Activated T-helper 2 cell treated with anti-CD3 and anti-CD28 coated beads, Interferon-gamma antibody, Interleukin-2, Interleukin-4, amounts not matched to agents 10 μg/mL and 5 μg/mL and 100 μg/mL, durations not matched to agents 14 hours and 24 hours and 36 hours (primary cell): ENCODE measurements at regions not wholly inside any gene's neighbourhood (a gene's known extent, or its start where the extent isn't known, plus 50 kb on each side); places are given as distances from the start of the nearest gene placed in this dataset.

Experiments used
- DNase-seq: peaks from one replicate; pipeline ENCODE4 v3.0.0; 2021; ENCODE audit warnings: low spot score
- H3K27ac Mint-ChIP-seq: one replicate; pipeline ENCODE4 v1.8.0; 2021; ENCODE audit warnings: mixed read lengths
- H3K27me3 Mint-ChIP-seq: one replicate; pipeline ENCODE4 v1.8.0; 2021; ENCODE audit warnings: low read depth, mixed read lengths
- H3K36me3 Mint-ChIP-seq: one replicate; pipeline ENCODE4 v1.8.0; 2021; ENCODE audit warnings: low read depth, mixed read lengths
- H3K4me1 Mint-ChIP-seq: one replicate; pipeline ENCODE4 v1.8.0; 2021; ENCODE audit warnings: low read depth, mixed read lengths
- H3K4me3 Mint-ChIP-seq: one replicate; pipeline ENCODE4 v1.8.0; 2021; ENCODE audit warnings: low read depth, mild to moderate bottlenecking, moderate library complexity, mixed read lengths
- H3K9me3 Mint-ChIP-seq: one replicate; pipeline ENCODE4 v1.8.0; 2021; ENCODE audit warnings: mixed read lengths
- intact Hi-C: fragments of 100-400 bp; cut with micrococcal nuclease; formaldehyde crosslinking; loops from one replicate; pipeline ENCODE4 v1.15.1; 2023

DNA sequence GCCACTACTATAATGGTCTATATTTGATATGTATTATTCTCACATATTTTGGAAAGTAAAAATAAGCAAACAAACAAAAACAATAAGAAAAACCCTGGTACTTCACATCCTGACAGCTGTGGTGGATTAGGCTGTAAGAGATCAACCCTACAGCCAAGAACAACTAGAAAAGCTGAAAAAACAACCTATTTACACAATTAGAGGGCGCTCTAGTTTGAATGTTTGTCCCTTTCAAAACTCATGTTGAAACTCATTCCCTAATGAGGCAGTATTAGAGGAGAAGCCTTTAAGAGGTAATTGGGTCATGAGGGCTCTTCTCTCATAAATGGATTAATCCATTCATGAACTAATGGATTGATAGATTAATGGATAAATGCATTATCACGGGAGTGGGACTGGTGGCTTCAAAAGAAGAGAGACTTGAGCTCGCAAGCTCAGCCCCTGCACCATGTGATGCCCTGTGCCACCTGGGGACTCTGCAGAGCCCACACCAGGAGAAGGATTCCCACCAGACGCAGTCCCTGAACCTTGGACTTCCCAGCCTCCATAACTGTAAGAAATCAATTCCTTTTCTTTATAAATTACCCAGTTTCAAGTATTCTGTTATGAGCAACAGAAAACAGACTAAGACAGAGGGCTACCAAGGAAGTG is 733.9 kb upstream of the ARGLU1 start:
- Mint-ChIP-seq H3K27ac (no peak overlapping the region), H3K4me3 (no peak overlapping the region), H3K27me3 (no peaks in the 10 kb centered on the region), H3K36me3 (no peaks in the 10 kb centered on the region), H3K4me1 (no peaks in the 10 kb centered on the region), H3K9me3 (peaks cover 5% of the 10 kb centered on the region)
- DNase-seq: no peak
- intact Hi-C loops: no loop called here

DNA sequence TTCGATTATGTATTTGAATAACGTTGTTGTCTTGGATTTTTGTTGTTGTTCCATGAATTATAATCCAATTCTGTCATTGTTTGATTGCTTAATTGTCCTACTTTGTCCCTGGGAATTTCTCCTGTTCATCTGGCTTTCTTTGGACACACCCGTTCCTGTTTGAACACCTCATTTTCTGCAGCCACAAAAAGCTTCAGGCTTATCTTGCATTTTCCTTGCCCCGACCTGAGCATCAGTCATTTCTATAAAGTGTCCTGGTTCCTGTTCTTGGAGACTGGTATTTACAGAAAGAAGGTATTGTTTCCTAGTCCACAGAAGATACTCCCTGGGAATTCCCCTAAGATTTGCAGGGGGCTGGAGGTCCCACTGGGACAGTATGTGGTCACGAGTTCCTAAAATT is 731.8 kb upstream of the ARGLU1 start:
- DNase-seq: no peak
- Mint-ChIP-seq H3K27me3 (no peaks in the 10 kb centered on the region), H3K9me3 (peaks cover 5% of the 10 kb centered on the region), H3K4me1 (no peaks in the 10 kb centered on the region), H3K27ac (no peak overlapping the region), H3K4me3 (no peak overlapping the region), H3K36me3 (no peaks in the 10 kb centered on the region)
- intact Hi-C loops: no loop called here

DNA sequence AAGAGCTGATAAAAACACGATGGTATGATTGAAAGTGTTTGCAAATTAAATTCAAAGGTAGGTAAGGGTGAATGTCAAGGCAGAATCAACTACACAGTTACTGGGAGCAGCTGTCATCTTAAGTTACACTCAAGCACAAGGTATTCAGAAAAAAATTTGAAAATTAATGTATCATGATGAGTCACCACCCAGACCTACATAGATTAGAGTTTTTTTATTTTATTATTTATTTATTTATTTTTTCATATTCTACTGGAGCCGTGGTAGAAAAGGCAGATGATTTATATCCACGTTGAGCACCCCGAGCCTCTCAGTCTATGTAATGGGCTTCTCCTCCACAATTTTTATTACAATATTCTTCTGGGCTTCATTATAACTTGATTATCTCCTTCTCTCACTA is 728.9 kb upstream of the ARGLU1 start:
- Mint-ChIP-seq H3K27me3 (no peaks in the 10 kb centered on the region), H3K27ac (no peak overlapping the region), H3K9me3 (peaks cover 5% of the 10 kb centered on the region), H3K36me3 (no peaks in the 10 kb centered on the region), H3K4me1 (no peaks in the 10 kb centered on the region), H3K4me3 (no peak overlapping the region)
- intact Hi-C loops: no loop called here
- no peak for DNase-seq

DNA sequence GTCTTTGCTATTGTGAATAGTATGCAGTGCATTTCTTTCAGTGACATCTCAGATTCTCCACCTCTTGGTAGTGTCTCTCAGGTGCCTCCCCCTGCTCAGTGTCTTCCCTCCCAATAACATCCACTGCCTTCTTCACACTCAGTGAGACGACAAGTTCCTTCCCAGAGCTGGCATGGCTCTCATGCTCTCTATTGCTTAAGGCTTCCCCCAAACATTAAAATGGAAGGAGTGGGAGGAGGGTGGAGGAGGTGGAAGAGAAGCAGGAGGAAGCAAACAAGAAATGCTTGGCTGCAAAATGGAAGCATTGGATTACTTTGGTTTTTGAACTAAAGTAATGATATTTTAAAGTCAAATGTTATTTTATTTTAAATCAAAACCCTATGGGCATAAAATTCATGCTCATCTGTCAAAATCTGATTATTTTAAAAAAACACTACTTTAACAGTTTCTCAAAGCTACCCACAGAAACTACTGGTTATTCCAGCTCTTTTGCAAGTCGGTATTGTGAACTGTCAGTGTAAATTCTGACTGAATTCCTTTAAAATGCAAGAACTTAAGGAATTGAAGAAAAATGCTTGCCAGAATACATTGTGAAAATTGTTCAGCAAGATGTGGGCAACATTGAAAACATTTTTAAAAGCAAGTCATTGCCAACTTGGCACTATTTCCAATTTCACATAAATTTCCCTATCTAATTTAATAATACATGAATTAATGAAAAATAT is 727.6 kb upstream of the ARGLU1 start:
- H3K36me3 Mint-ChIP-seq: no peaks in the 10 kb centered on the region
- no peaks in the 10 kb centered on the region for H3K4me1 Mint-ChIP-seq
- intact Hi-C loops: no loop called here
- DNase-seq: no peak
- no peak overlapping the region for H3K27ac Mint-ChIP-seq
- H3K4me3 Mint-ChIP-seq: no peak overlapping the region
- H3K27me3 Mint-ChIP-seq: no peaks in the 10 kb centered on the region
- peaks cover 5% of the 10 kb centered on the region for H3K9me3 Mint-ChIP-seq

DNA sequence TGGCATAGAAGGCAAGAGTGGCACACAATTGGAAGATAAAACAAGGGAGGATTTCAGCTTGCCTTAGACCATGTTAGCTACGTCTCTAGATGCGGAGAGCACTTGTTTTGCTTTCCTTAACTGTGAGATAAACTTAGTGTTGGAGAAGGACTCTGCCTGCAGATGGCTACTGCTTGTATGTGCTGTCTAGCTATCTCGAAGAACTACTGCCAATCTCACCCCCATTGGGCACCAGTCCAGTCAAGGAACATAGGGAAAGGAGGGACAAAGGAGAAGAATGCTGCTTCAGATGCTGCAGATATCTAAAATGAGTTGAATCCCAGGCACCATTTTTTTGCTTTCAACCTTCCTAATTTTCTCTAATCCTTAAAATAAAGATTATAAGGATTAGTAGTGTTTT is 726.0 kb upstream of the ARGLU1 start:
- H3K4me1 Mint-ChIP-seq: no peaks in the 10 kb centered on the region
- DNase-seq: no peak
- no peaks in the 10 kb centered on the region for H3K27me3 Mint-ChIP-seq
- peaks cover 7% of the 10 kb centered on the region for H3K9me3 Mint-ChIP-seq
- no peak overlapping the region for H3K4me3 Mint-ChIP-seq
- H3K27ac Mint-ChIP-seq: no peak overlapping the region
- intact Hi-C loops: no loop called here
- no peaks in the 10 kb centered on the region for H3K36me3 Mint-ChIP-seq

DNA sequence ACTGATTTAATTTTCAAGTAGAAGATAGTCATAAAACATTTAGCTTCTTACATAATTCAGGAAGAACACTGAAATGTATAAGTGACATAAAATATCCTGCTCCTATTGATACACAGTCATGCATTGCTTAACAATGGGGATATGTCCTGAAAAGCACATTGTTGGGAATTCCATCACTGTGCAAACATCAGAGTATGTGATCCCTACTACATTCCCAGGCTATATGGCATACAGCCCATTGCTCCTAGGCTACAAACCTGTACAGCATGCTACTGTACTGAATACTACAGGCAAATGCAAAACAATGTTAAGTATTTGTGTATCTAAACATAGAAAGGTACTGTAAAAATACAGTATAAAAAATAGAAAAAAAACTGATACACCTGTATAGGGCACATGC is 723.9 kb upstream of the ARGLU1 start:
- H3K4me3 Mint-ChIP-seq: no peak overlapping the region
- intact Hi-C loops: no loop called here
- H3K9me3 Mint-ChIP-seq: peaks cover 5% of the 10 kb centered on the region
- H3K27ac Mint-ChIP-seq: no peak overlapping the region
- no peaks in the 10 kb centered on the region for H3K27me3 Mint-ChIP-seq
- no peaks in the 10 kb centered on the region for H3K4me1 Mint-ChIP-seq
- no peaks in the 10 kb centered on the region for H3K36me3 Mint-ChIP-seq
- no peak for DNase-seq

DNA sequence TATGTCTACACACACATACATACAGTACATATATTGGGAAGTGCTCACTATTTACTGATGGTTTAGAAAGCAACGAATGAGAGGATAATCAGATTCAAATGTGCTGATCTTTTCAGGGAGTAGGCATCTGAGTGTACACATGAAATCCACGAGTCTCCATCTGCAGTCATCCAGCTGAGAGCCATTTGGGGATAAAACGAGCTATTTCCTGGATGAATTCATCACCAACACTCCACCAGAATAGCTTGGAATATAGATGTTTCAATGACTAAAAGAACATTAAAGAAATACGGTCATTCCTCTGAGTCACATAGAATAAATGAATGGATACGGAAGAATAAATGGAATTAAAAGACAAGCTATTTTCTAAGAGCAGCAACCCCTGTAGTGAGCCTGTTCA is 721.6 kb upstream of the ARGLU1 start:
- Mint-ChIP-seq H3K4me3 (no peak overlapping the region), H3K9me3 (peaks cover 8% of the 10 kb centered on the region), H3K36me3 (no peaks in the 10 kb centered on the region), H3K4me1 (no peaks in the 10 kb centered on the region), H3K27me3 (no peaks in the 10 kb centered on the region), H3K27ac (no peak overlapping the region)
- no peak for DNase-seq
- intact Hi-C loops: no loop called here

DNA sequence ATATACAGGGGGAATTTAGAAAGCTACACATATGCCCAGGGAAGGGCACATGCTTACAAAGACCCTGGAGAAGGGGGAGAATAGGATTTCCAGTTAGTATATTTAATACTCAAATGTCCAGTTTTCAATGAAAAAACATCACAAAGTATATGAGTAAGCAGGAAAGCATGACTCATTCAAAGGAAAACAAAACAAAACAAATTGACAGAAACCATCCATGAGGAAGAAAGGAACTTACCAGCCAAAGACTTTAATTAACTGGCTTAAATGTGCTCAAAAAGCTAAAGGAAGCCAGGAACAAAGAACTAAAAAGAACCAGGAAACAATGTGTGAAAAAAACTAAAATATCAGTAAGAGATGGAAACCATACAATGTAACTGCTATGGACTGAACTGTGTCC is 716.2 kb upstream of the ARGLU1 start:
- no peaks in the 10 kb centered on the region for H3K4me1 Mint-ChIP-seq
- no peak for DNase-seq
- intact Hi-C loops: no loop called here
- H3K9me3 Mint-ChIP-seq: peaks cover 32% of the 10 kb centered on the region
- H3K36me3 Mint-ChIP-seq: no peaks in the 10 kb centered on the region
- no peak overlapping the region for H3K27ac Mint-ChIP-seq
- H3K4me3 Mint-ChIP-seq: no peak overlapping the region
- H3K27me3 Mint-ChIP-seq: no peaks in the 10 kb centered on the region

DNA sequence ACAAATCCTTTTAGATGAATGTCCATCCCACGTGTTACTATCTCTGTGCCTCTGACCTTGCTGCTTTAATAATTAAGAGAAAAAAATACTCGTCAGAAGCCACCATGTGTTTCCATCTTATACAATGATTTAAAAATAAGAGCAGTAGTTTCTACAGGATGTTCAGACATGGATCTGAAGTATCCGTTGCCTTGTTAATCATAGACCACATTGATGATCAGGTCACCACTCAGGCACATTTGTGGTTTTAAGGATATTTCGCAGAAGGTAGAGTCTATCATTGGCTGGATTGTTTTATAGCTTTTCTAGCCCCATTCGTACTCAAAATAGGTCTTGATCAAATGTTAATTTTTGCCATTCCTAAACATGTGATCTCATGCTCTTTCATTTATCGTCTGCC is 710.0 kb upstream of the ARGLU1 start:
- no peaks in the 10 kb centered on the region for H3K27me3 Mint-ChIP-seq
- no peak overlapping the region for H3K4me3 Mint-ChIP-seq
- peaks cover 24% of the 10 kb centered on the region for H3K9me3 Mint-ChIP-seq
- no peaks in the 10 kb centered on the region for H3K36me3 Mint-ChIP-seq
- no peaks in the 10 kb centered on the region for H3K4me1 Mint-ChIP-seq
- H3K27ac Mint-ChIP-seq: no peak overlapping the region
- intact Hi-C loops: no loop called here
- no peak for DNase-seq

DNA sequence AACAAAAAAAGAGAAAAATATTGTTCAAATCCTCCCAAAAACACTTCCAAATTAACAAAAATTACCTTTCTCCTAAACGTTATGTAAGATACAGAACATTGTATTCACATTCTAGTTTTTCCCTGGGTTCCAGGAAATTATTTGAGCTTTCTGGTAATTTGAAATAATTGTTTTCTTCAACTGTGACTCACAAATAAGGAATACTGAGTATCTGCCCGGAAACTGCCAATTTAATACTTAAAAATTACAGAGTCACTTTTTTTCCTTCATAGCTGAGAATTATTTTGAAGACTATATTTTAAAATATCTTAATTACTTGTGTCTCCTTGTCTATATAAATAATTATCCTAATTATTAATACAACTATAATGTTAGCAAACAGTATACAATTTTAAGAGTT is 709.0 kb upstream of the ARGLU1 start:
- Mint-ChIP-seq H3K27me3 (no peaks in the 10 kb centered on the region), H3K36me3 (no peaks in the 10 kb centered on the region), H3K9me3 (peaks cover 14% of the 10 kb centered on the region), H3K4me1 (no peaks in the 10 kb centered on the region), H3K27ac (no peak overlapping the region), H3K4me3 (no peak overlapping the region)
- DNase-seq: no peak
- intact Hi-C loops: no loop called here

DNA sequence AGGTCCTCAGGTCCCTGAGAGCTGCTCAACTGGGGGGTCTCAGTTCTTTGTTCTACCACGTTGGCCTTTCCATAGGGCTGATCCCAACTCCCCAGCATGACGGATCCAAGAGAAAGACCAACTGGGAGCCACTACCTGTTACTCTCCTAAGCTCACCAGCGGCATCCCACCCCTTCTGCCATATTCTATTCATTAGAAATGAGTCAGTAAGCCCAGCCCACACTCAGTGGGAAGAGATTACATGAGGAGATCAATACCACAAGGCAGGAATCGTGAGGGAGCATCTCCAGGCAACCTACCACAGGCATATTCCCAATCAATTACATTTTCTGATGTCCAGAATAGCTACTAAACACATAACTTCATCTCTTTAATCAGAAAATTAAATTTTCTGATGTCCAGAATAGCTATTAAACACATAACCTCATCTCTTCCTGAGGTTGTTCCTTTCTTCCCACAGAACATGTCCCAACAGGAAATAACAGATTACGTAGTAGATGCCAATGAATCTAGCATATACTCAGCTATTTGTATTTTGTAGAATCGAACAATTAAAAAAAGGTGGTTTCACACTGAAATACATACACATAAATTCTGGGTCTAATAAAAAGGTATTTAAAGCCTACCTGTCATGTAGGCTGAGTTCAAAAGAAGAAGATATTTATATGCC is 708.1 kb upstream of the ARGLU1 start:
- intact Hi-C loops: no loop called here
- Mint-ChIP-seq H3K27me3 (no peaks in the 10 kb centered on the region), H3K27ac (no peak overlapping the region), H3K9me3 (peaks cover 8% of the 10 kb centered on the region), H3K4me3 (no peak overlapping the region), H3K4me1 (no peaks in the 10 kb centered on the region), H3K36me3 (no peaks in the 10 kb centered on the region)
- no peak for DNase-seq

DNA sequence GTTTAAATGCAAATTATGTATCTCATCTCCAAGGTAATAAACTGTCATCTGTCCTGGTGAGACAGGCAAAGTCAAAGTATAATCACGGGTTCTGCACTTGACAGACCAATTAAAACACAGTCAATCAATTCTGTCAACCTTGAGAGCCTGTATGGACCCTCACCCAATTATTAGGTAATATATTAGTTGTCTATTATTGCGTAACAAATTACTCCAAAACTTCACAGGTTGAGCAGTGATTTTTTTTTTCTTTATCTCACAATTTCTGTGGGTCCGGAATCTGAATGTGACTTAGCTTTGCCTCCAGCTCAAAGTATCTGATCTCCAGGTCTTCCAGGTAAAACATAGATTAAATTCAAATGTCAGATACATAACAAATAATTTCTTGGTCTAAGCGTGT is 707.4 kb upstream of the ARGLU1 start:
- H3K9me3 Mint-ChIP-seq: peaks cover 6% of the 10 kb centered on the region
- DNase-seq: no peak
- no peaks in the 10 kb centered on the region for H3K4me1 Mint-ChIP-seq
- H3K36me3 Mint-ChIP-seq: no peaks in the 10 kb centered on the region
- intact Hi-C loops: no loop called here
- H3K4me3 Mint-ChIP-seq: no peak overlapping the region
- H3K27me3 Mint-ChIP-seq: no peaks in the 10 kb centered on the region
- no peak overlapping the region for H3K27ac Mint-ChIP-seq

DNA sequence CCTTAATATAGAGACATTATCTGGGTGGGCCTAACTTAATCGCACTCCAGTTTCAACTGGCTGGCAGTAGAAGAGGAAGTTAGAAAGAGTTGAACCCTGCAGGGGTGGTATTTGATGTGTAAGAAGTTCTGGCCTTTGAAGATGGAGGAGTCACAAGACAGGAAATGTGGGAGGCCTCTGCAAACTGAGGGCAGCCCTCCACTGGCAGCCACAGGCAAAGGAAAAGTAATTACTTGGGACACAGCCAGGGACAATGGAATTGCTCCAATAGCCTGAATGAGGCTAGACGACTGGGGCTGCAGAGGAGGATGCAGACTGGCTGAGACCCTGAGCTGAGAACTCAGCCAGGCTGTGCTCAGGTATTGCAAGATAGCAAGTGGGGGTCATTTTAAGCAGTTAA is 703.3 kb upstream of the ARGLU1 start:
- Mint-ChIP-seq H3K27ac (no peak overlapping the region), H3K4me1 (no peaks in the 10 kb centered on the region), H3K36me3 (no peaks in the 10 kb centered on the region), H3K9me3 (peaks cover 10% of the 10 kb centered on the region), H3K27me3 (no peaks in the 10 kb centered on the region), H3K4me3 (no peak overlapping the region)
- no peak for DNase-seq
- intact Hi-C loops: no loop called here
